ENCODE measurements at regions not wholly inside any gene's neighbourhood (a gene's known extent, or its start where the extent isn't known, plus 50 kb on each side); places are given as distances from the start of the nearest gene placed in this dataset.

- TF ChIP-seq EZH2 (IDR thresholded peaks at IDR 0.05; ENCODE audit: low read length, missing control alignments) (no peak), CTCF (conservative IDR thresholded peaks at IDR 0.05 in 1 of 2, IDR thresholded peaks at IDR 0.05 in 1 of 2; ENCODE audit: low read depth in 1 of 2, low read length in 2 of 2) (no peak)
Observed at GRCh38 chr1:5649795-5650194, 342.4 kb downstream of the NPHP4 start.

Measured in fibroblast of lung (primary cell).